CD4-positive, alpha-beta T cell (primary cell): ENCODE measurements at regions not wholly inside any gene's neighbourhood (a gene's known extent, or its start where the extent isn't known, plus 50 kb on each side); places are given as distances from the start of the nearest gene placed in this dataset.

Experiments
- ATAC-seq: fragments of 200-7000 bp; cut with Tn5 transposase; one replicate; pipeline ENCODE4 v1.10.0; 2022; ENCODE audit warnings: mild to moderate bottlenecking; ENCODE audit not compliant: poor library complexity
- CTCF ChIA-PET: fragments of 350-600 bp; sonication (Branson Sonifier 250); formaldehyde crosslinking; loops from one replicate; lab custom pipeline; 2021; ENCODE audit warnings: antibody characterized with exemption, inconsistent platforms; lab: Charles Lee
- POLR2A ChIA-PET: fragments of 350-600 bp; sonication (Branson Sonifier 250); formaldehyde crosslinking; loops from one replicate; lab custom pipeline; 2021; ENCODE audit warnings: antibody characterized with exemption, inconsistent platforms; lab: Charles Lee
- DNase-seq, 14 experiments: peaks; one replicate each; pipeline ENCODE4 v3.0.0-alpha.2; 2013 to 2020; ENCODE audit warnings: mixed read lengths in 2 of 14
- H3K27ac ChIP-seq, 2 donors: one replicate each; pipeline versions ENCODE4 v1.5.1 to v1.7.0; 2013; ENCODE audit warnings: low read length in 2 of 2, low read depth in 1 of 2, mild to moderate bottlenecking in 1 of 2
- H3K27me3 ChIP-seq, 2 experiments: 1 replicate in 1 of 2; 2 replicates in 1 of 2; pipeline versions ENCODE4 v1.6.1 to v1.7.0; 2013; ENCODE audit warnings: low read length in 2 of 2, control low read depth in 1 of 2, mild to moderate bottlenecking in 1 of 2, moderate library complexity in 1 of 2; ENCODE audit not compliant: insufficient read depth in 2 of 2, control insufficient read depth in 1 of 2
- H3K36me3 ChIP-seq: one replicate; pipeline ENCODE4 v1.6.1; 2013; ENCODE audit warnings: low read length, control low read depth; ENCODE audit not compliant: insufficient read depth
- H3K4me1 ChIP-seq: one replicate; pipeline ENCODE4 v1.6.1; 2013; ENCODE audit warnings: low read length, control low read depth; ENCODE audit not compliant: insufficient read depth
- H3K4me3 ChIP-seq: one replicate; pipeline ENCODE4 v1.5.1; 2013; ENCODE audit warnings: mild to moderate bottlenecking, low read length, moderate library complexity
- H3K9me3 ChIP-seq, 2 experiments: 1 replicate in 1 of 2; 2 replicates in 1 of 2; pipeline versions ENCODE4 v1.6.1 to v1.7.0; 2013; ENCODE audit warnings: low read length in 2 of 2, mild to moderate bottlenecking in 2 of 2, control low read depth in 1 of 2, moderate library complexity in 1 of 2; ENCODE audit not compliant: control insufficient read depth in 1 of 2, insufficient read depth in 1 of 2
- H3K27ac Mint-ChIP-seq: one replicate; pipeline ENCODE4 v1.8.0; 2020; ENCODE audit warnings: mixed read lengths
- H3K27me3 Mint-ChIP-seq: one replicate; pipeline ENCODE4 v1.8.0; 2021; ENCODE audit warnings: mixed read lengths
- H3K36me3 Mint-ChIP-seq: one replicate; pipeline ENCODE4 v1.8.0; 2021; ENCODE audit warnings: low read depth, mixed read lengths
- H3K4me1 Mint-ChIP-seq: one replicate; pipeline ENCODE4 v1.8.0; 2021; ENCODE audit warnings: low read depth, mixed read lengths
- H3K4me3 Mint-ChIP-seq: one replicate; pipeline ENCODE4 v1.8.0; 2020; ENCODE audit warnings: mild to moderate bottlenecking, mixed read lengths
- H3K9me3 Mint-ChIP-seq: one replicate; pipeline ENCODE4 v1.8.0; 2020; ENCODE audit warnings: mixed read lengths
- CTCF ChIP-seq: fragments of 200-600 bp; IDR thresholded peaks from one replicate; pipeline ENCODE4 v1.8.0; 2022; ENCODE audit warnings: antibody characterized with exemption, mild to moderate bottlenecking
- intact Hi-C, 2 experiments: fragments of 100-400 bp; cut with DNase I in 1 of 2; cut with micrococcal nuclease in 1 of 2; formaldehyde crosslinking; loops; one replicate each; pipeline versions ENCODE4 v1.15.1 to v1.9.0; 2023 to 2025; cut with DNase I, micrococcal nuclease

GRCh38 chr11:134610116-134610910, 198.3 kb upstream of the B3GAT1 start:
- peaks cover 0 to 8% of the 10 kb centered on the region in 2 experiments for H3K9me3 ChIP-seq
- TF ChIP-seq CTCF, result no peak
- no peak for ATAC-seq
- H3K4me1 Mint-ChIP-seq, result no peaks in the 10 kb centered on the region
- no peak overlapping the region for H3K4me3 ChIP-seq
- no peak overlapping the region for H3K27ac Mint-ChIP-seq
- no peaks in the 10 kb centered on the region for H3K4me1 ChIP-seq
- H3K4me3 Mint-ChIP-seq, result no peak overlapping the region
- H3K36me3 Mint-ChIP-seq, result no peaks in the 10 kb centered on the region
- H3K27ac ChIP-seq, result no peak overlapping the region
- ChIA-PET CTCF (no interaction called here), POLR2A (no interaction called here)
- H3K27me3 Mint-ChIP-seq, result peaks cover 33% of the 10 kb centered on the region
- H3K9me3 Mint-ChIP-seq, result no peaks in the 10 kb centered on the region
- DNase-seq, result no peak
- H3K36me3 ChIP-seq, result no peaks in the 10 kb centered on the region
- intact Hi-C loops, result no loop called here
- H3K27me3 ChIP-seq, result peaks cover 0 to 2% of the 10 kb centered on the region in 2 experiments

- ATAC-seq (no peak), DNase-seq (no peak)
- H3K27me3 Mint-ChIP-seq, result peaks cover 33% of the 10 kb centered on the region
- H3K36me3 Mint-ChIP-seq, result no peaks in the 10 kb centered on the region
- H3K9me3 Mint-ChIP-seq, result no peaks in the 10 kb centered on the region
- intact Hi-C loops, result no loop called here
- CTCF ChIA-PET, result no interaction called here
- POLR2A ChIA-PET, result no interaction called here
- H3K36me3 ChIP-seq, result no peaks in the 10 kb centered on the region
- H3K4me1 ChIP-seq, result no peaks in the 10 kb centered on the region
- H3K4me1 Mint-ChIP-seq, result no peaks in the 10 kb centered on the region
- H3K27me3 ChIP-seq, result peaks cover 0 to 2% of the 10 kb centered on the region in 2 experiments
- H3K9me3 ChIP-seq, result peaks cover 0 to 8% of the 10 kb centered on the region in 2 experiments
- H3K4me3 ChIP-seq, result no peak overlapping the region
- no peak overlapping the region for H3K4me3 Mint-ChIP-seq
- H3K27ac Mint-ChIP-seq, result no peak overlapping the region
- TF ChIP-seq CTCF, result no peak
- no peak overlapping the region for H3K27ac ChIP-seq
Measured at GRCh38 chr11:134609361-134610115, 197.5 kb upstream of the B3GAT1 start.

- H3K36me3 Mint-ChIP-seq, result no peaks in the 10 kb centered on the region
- ATAC-seq (no peak), DNase-seq (no peak)
- H3K4me1 Mint-ChIP-seq, result no peaks in the 10 kb centered on the region
- H3K4me3 Mint-ChIP-seq, result no peak overlapping the region
- no peak overlapping the region for H3K27ac Mint-ChIP-seq
- POLR2A ChIA-PET, result no interaction called here
- no peak for TF ChIP-seq CTCF
- H3K27me3 Mint-ChIP-seq, result peaks cover 33% of the 10 kb centered on the region
- H3K9me3 ChIP-seq, result peaks cover 0 to 3% of the 10 kb centered on the region in 2 experiments
- no peak overlapping the region for H3K4me3 ChIP-seq
- CTCF ChIA-PET, result no interaction called here
- no peaks in the 10 kb centered on the region for H3K4me1 ChIP-seq
- H3K36me3 ChIP-seq, result no peaks in the 10 kb centered on the region
- no peak overlapping the region for H3K27ac ChIP-seq
- intact Hi-C loops, result no loop called here
- no peaks in the 10 kb centered on the region for H3K9me3 Mint-ChIP-seq
- peaks cover 0 to 2% of the 10 kb centered on the region in 2 experiments for H3K27me3 ChIP-seq
Measured at GRCh38 chr11:134607963-134608750, 196.1 kb upstream of the B3GAT1 start.
